Liver (tissue), 8 donors: ENCODE measurements at regions not wholly inside any gene's neighbourhood (a gene's known extent, or its start where the extent isn't known, plus 50 kb on each side); places are given as distances from the start of the nearest gene placed in this dataset.

Experiments
- DNase-seq: peaks from one replicate; pipeline ENCODE4 v3.0.0-alpha.2; 2017; ENCODE audit warnings: low spot score
- H3K27ac ChIP-seq, 2 donors: one replicate each; pipeline ENCODE4 v1.7.0; 2013; ENCODE audit warnings: inconsistent platforms in 2 of 2, low read length in 2 of 2, control low read depth in 1 of 2, low read depth in 1 of 2, mild to moderate bottlenecking in 1 of 2
- H3K27me3 ChIP-seq, 4 donors: one replicate each; pipeline versions ENCODE4 v1.6.1 to v1.7.0; 2013; ENCODE audit warnings: low read length in 3 of 4, inconsistent platforms in 1 of 4, mild to moderate bottlenecking in 1 of 4, moderate library complexity in 1 of 4; ENCODE audit not compliant: control insufficient read depth in 4 of 4, insufficient read depth in 4 of 4
- H3K36me3 ChIP-seq, 4 donors: one replicate each; pipeline versions ENCODE4 v1.6.1 to v1.7.0; 2013; ENCODE audit warnings: low read length in 3 of 4, mild to moderate bottlenecking in 3 of 4, low read depth in 1 of 4, moderate library complexity in 1 of 4; ENCODE audit not compliant: control insufficient read depth in 4 of 4, insufficient read depth in 3 of 4
- H3K4me1 ChIP-seq, 4 donors: one replicate each; pipeline versions ENCODE4 v1.6.1 to v1.7.0; 2013; ENCODE audit warnings: low read length in 3 of 4, mild to moderate bottlenecking in 3 of 4, moderate library complexity in 1 of 4; ENCODE audit not compliant: control insufficient read depth in 4 of 4, insufficient read depth in 4 of 4
- H3K4me3 ChIP-seq, 3 donors: one replicate each; pipeline versions ENCODE4 v1.6.1 to v1.7.0; 2013; ENCODE audit warnings: low read length in 3 of 3, control low read depth in 1 of 3, low read depth in 1 of 3, mild to moderate bottlenecking in 1 of 3
- H3K9ac ChIP-seq, 2 donors: one replicate each; pipeline ENCODE4 v1.7.0; 2013; ENCODE audit warnings: low read length in 2 of 2, mild to moderate bottlenecking in 2 of 2, moderate library complexity in 2 of 2, control low read depth in 1 of 2, low read depth in 1 of 2
- H3K9me3 ChIP-seq, 4 donors: one replicate each; pipeline versions ENCODE4 v1.6.1 to v1.7.0; 2013; ENCODE audit warnings: low read length in 3 of 4; ENCODE audit not compliant: control insufficient read depth in 4 of 4
- ATF3 ChIP-seq: IDR thresholded peaks from 2 replicates; pipeline ENCODE4 v1.6.1; 2016; ENCODE audit warnings: antibody characterized with exemption
- CTCF ChIP-seq: fragments of 150-350 bp; IDR thresholded peaks from 2 replicates; pipeline ENCODE4 v1.5.1; 2017; ENCODE audit warnings: improper control_type of control experiment, low read depth, low read length; ENCODE audit not compliant: missing input control
- EGR1 ChIP-seq, 2 donors: IDR thresholded peaks; 2 replicates each; pipeline ENCODE4 v1.6.1; 2016 to 2018; ENCODE audit warnings: antibody characterized with exemption in 2 of 2, low read depth in 2 of 2
- FOXA1 ChIP-seq: IDR thresholded peaks from 2 replicates; pipeline ENCODE4 v1.6.1; 2016; ENCODE audit warnings: antibody characterized with exemption
- FOXA2 ChIP-seq: IDR thresholded peaks from 2 replicates; pipeline ENCODE4 v1.6.1; 2016; ENCODE audit warnings: antibody characterized with exemption
- GABPA ChIP-seq, 2 donors: IDR thresholded peaks in 1 of 2; conservative IDR thresholded peaks in 1 of 2; 2 replicates each; pipeline ENCODE4 v1.6.1; 2016; ENCODE audit warnings: antibody characterized with exemption in 2 of 2, mild to moderate bottlenecking in 1 of 2, moderate library complexity in 1 of 2
- HNF4A ChIP-seq, 2 donors: conservative IDR thresholded peaks; 2 replicates each; pipeline ENCODE4 v1.6.1; 2016; ENCODE audit warnings: antibody characterized with exemption in 2 of 2, mild to moderate bottlenecking in 2 of 2
- HNF4G ChIP-seq: IDR thresholded peaks from 2 replicates; pipeline ENCODE4 v1.6.1; 2016; ENCODE audit warnings: antibody characterized with exemption
- JUND ChIP-seq, 2 donors: IDR thresholded peaks; 2 replicates each; pipeline ENCODE4 v1.6.1; 2016; ENCODE audit warnings: antibody characterized with exemption in 2 of 2
- MAX ChIP-seq: IDR thresholded peaks from 2 replicates; pipeline ENCODE4 v1.6.1; 2016; ENCODE audit warnings: antibody characterized with exemption
- NR2F2 ChIP-seq: IDR thresholded peaks from 2 replicates; pipeline ENCODE4 v1.6.1; 2016; ENCODE audit warnings: antibody characterized with exemption
- RAD21 ChIP-seq, 2 donors: IDR thresholded peaks; 2 replicates each; pipeline ENCODE4 v1.6.1; 2016; ENCODE audit warnings: antibody characterized with exemption in 2 of 2, mild to moderate bottlenecking in 2 of 2
- REST ChIP-seq: IDR thresholded peaks from 2 replicates; pipeline ENCODE4 v1.6.1; 2016; ENCODE audit warnings: antibody characterized with exemption, mild to moderate bottlenecking
- RXRA ChIP-seq, 2 donors: IDR thresholded peaks; 2 replicates each; pipeline ENCODE4 v1.6.1; 2017 to 2018; ENCODE audit warnings: antibody characterized with exemption in 2 of 2, mild to moderate bottlenecking in 1 of 2
- SP1 ChIP-seq: IDR thresholded peaks from 2 replicates; pipeline ENCODE4 v1.6.1; 2018; ENCODE audit warnings: antibody characterized with exemption, mild to moderate bottlenecking
- YY1 ChIP-seq: IDR thresholded peaks from 2 replicates; pipeline ENCODE4 v1.6.1; 2016; ENCODE audit warnings: antibody characterized with exemption, mild to moderate bottlenecking
- ZBTB33 ChIP-seq: IDR thresholded peaks from 2 replicates; pipeline ENCODE4 v1.6.1; 2016; ENCODE audit warnings: antibody characterized with exemption
- WGBS: extraction: QIAGEN DNeasy Blood & Tissue Kit; methylation state at CpG from one replicate; pipeline ENCODE4 v1.1.7; 2013; 5-methylcytosine and 5-hydroxymethylcytosine counted together
- donor health status: healthy.
- donor health status: healthy.
- donor health status: healthy.
- donor health status: healthy.
- donor health status: healthy.

GRCh38 chr3:6447166-6447801 is 413.6 kb upstream of the GRM7 start (continued):
- TF ChIP-seq ATF3 (no peak), SP1 (no peak), FOXA1 (no peak), HNF4G (no peak), RXRA (IDR thresholded peaks at IDR 0.05) (no peak), EGR1 (IDR thresholded peaks at IDR 0.05; ENCODE audit: low read depth in 2 of 2) (no peak), NR2F2 (no peak), RAD21 (IDR thresholded peaks at IDR 0.05) (no peak)

- H3K36me3 ChIP-seq = no peaks in the 10 kb centered on the region
- H3K9me3 ChIP-seq = no peaks in the 10 kb centered on the region
- no peak overlapping the region for H3K9ac ChIP-seq
- DNase-seq = no peak
- TF ChIP-seq NR2F2 (no peak), HNF4A (conservative IDR thresholded peaks at IDR 0.05) (no peak), CTCF (no peak), ZBTB33 (no peak), HNF4G (no peak), FOXA2 (no peak), RXRA (IDR thresholded peaks at IDR 0.05) (no peak), ATF3 (no peak), GABPA (IDR thresholded peaks at IDR 0.05 in 1 of 2, conservative IDR thresholded peaks at IDR 0.05 in 1 of 2) (no peak), FOXA1 (no peak), REST (no peak), JUND (IDR thresholded peaks at IDR 0.05) (no peak), EGR1 (IDR thresholded peaks at IDR 0.05; ENCODE audit: low read depth in 2 of 2) (no peak), YY1 (no peak), SP1 (no peak), MAX (no peak)
- 66% methylated on average over 4 of the region's 4 CpGs for WGBS
- H3K27me3 ChIP-seq = no peaks in the 10 kb centered on the region
- H3K27ac ChIP-seq = no peak overlapping the region
- no peaks in the 10 kb centered on the region for H3K4me1 ChIP-seq
- H3K4me3 ChIP-seq = no peak overlapping the region
These were observed 412.9 kb upstream of the GRM7 start for GRCh38 chr3:6448011-6448410.
